BLaER1 (cell line): ENCODE measurements at regions not wholly inside any gene's neighbourhood (a gene's known extent, or its start where the extent isn't known, plus 50 kb on each side); places are given as distances from the start of the nearest gene placed in this dataset.
"Not testable (repeated sequence)": the region's sequence is repeated elsewhere in the genome, so short reads cannot be mapped to it uniquely, and the experiment has no call there.

Experiments
- H3K27ac ChIP-seq: shearing (Covaris generic); formaldehyde crosslinking; 2 replicates; pipeline ENCODE4 v1.8.1; 2022
- H3K27me3 ChIP-seq: shearing (Covaris generic); formaldehyde crosslinking; 2 replicates; pipeline ENCODE4 v1.8.1; 2022
- H3K36me3 ChIP-seq: shearing (Covaris generic); formaldehyde crosslinking; 2 replicates; pipeline ENCODE4 v1.8.1; 2022
- H3K4me1 ChIP-seq: shearing (Covaris generic); formaldehyde crosslinking; 2 replicates; pipeline ENCODE4 v1.8.1; 2022
- H3K4me2 ChIP-seq: shearing (Covaris generic); formaldehyde crosslinking; 2 replicates; pipeline ENCODE4 v1.8.1; 2022
- H3K4me3 ChIP-seq: shearing (Covaris generic); formaldehyde crosslinking; 2 replicates; pipeline ENCODE4 v1.8.1; 2022
- H3K9ac ChIP-seq: shearing (Covaris generic); formaldehyde crosslinking; 2 replicates; pipeline ENCODE4 v1.8.1; 2022
- H3K9me3 ChIP-seq: shearing (Covaris generic); formaldehyde crosslinking; 2 replicates; pipeline ENCODE4 v1.8.1; 2022
- H4K20me1 ChIP-seq: shearing (Covaris generic); formaldehyde crosslinking; 2 replicates; pipeline ENCODE4 v1.8.1; 2022
- Cebpa-rat ChIP-seq: shearing (Covaris generic); IDR thresholded peaks from 2 replicates; pipeline ENCODE4 v1.8.1; 2022

DNA sequence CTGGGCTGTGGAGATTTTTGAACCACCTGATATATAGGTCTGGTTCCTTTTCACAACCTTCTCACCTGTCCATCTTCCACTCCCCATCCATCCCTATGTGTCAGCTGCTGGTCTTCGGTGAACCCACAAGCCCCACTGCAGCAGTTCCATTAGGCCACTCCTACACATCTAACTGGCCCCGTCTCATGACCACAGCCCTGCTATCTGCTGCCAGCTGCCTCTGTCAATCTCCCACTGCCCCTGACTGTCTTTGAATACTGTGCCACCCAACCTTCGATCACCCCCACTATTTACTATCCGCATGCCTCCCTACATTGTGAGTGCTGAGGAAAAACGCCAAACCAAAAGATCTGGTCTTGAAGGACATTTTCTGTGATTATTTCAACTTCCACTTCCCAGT is 795.4 kb downstream of the IGSF11 start:
- Histone ChIP-seq H3K4me2 (no peak overlapping the region), H3K36me3 (no peaks in the 10 kb centered on the region), H3K9me3 (no peaks in the 10 kb centered on the region), H3K4me3 (no peak overlapping the region), H3K27ac (no peak overlapping the region), H4K20me1 (no peaks in the 10 kb centered on the region), H3K27me3 (no peaks in the 10 kb centered on the region), H3K4me1 (no peaks in the 10 kb centered on the region), H3K9ac (no peak overlapping the region)
- no peak for TF ChIP-seq Cebpa-rat

GRCh38 chr3:118244761-118245160 is 789.9 kb downstream of the IGSF11 start:
- H3K27ac ChIP-seq = no peak overlapping the region
- no peaks in the 10 kb centered on the region for H3K9me3 ChIP-seq
- no peaks in the 10 kb centered on the region for H3K27me3 ChIP-seq
- H4K20me1 ChIP-seq = no peaks in the 10 kb centered on the region
- no peaks in the 10 kb centered on the region for H3K4me1 ChIP-seq
- no peak overlapping the region for H3K4me2 ChIP-seq
- H3K36me3 ChIP-seq = no peaks in the 10 kb centered on the region
- H3K9ac ChIP-seq = no peak overlapping the region
- TF ChIP-seq Cebpa-rat = no peak
- H3K4me3 ChIP-seq = no peak overlapping the region

- Histone ChIP-seq H3K27me3 (no peaks in the 10 kb centered on the region), H3K9ac (no peak overlapping the region), H3K27ac (no peak overlapping the region), H4K20me1 (no peaks in the 10 kb centered on the region), H3K9me3 (no peaks in the 10 kb centered on the region), H3K4me2 (no peak overlapping the region), H3K4me3 (no peak overlapping the region), H3K4me1 (no peaks in the 10 kb centered on the region), H3K36me3 (no peaks in the 10 kb centered on the region)
- no peak for TF ChIP-seq Cebpa-rat
Measured at GRCh38 chr3:118245312-118245711, 789.3 kb downstream of the IGSF11 start.

DNA sequence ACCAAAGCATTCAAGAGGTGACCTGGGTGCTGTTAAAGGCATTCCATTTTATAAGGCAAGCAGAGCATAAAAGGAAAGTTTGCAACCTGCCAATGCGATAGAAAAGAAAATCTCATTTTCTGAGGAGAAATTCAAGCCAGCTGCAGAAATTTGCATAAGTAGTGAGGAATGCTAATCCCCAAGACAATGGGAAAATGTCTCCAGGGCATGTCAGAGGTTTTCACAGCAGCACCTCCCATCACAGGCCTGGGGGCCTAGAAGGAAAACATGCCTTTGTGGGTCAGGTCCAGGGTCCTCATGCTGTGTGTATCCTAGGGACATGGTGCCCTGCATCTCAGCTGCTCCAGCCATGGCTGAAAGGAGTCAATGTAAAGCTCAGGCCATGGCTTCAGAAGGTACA is 775.8 kb downstream of the IGSF11 start:
- not testable (repeated sequence) for H3K9ac ChIP-seq, H3K4me3 ChIP-seq, H3K4me2 ChIP-seq, H3K36me3 ChIP-seq, H4K20me1 ChIP-seq, H3K27me3 ChIP-seq, H3K9me3 ChIP-seq, H3K4me1 ChIP-seq, H3K27ac ChIP-seq

DNA sequence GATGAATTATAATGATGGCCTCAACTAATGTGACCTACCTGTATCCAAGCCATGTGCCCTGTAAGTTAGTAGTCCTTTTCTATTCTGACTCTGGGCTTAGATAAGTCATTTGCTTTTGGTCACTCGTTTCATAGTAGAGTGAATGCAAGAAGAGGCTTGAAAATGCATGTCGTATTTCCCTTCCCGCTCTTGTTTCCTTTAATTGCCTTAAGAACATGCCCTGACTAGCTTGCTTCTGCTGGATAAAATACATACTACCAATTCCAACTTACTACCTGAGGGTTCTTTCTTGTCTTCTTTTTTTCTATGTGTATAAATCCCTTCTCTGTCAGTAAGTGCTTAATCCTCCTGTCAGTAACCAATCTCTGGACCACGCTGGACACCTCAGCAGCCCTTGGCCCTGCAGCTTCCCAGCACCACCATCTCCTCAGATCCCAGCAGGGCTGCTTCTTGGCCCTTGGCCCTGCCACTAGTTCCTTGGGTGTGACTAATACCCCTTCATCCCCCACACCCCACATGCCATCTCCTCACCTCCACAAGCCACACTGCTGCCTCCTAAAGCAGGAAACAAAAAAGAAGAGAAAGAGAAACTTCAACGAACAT is 771.7 kb downstream of the IGSF11 start:
- Histone ChIP-seq H3K27ac (no peak overlapping the region), H4K20me1 (no peaks in the 10 kb centered on the region), H3K27me3 (no peaks in the 10 kb centered on the region), H3K9me3 (no peaks in the 10 kb centered on the region), H3K4me1 (no peaks in the 10 kb centered on the region), H3K4me3 (no peak overlapping the region), H3K4me2 (no peak overlapping the region), H3K9ac (no peak overlapping the region), H3K36me3 (no peaks in the 10 kb centered on the region)
- TF ChIP-seq Cebpa-rat = no peak

DNA sequence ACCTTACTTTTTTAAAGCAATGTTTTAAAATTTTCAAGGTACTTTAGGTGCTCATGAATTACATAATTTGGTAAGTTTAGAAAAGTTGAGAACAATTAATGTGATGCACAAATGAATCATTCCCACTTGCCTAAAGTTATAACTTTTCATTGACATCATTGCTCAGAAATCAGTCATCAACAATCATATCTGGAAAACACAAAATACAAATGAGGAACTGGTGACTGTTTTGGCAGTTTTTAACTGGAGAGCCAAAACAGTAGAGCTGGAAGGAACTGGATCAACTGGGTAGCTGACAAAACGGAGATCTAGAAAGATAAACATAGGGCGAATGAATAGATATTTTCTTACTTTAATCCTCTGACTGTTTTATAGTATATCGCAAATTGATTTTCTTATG is 767.1 kb downstream of the IGSF11 start:
- no peaks in the 10 kb centered on the region for H3K27me3 ChIP-seq
- H3K4me1 ChIP-seq = no peaks in the 10 kb centered on the region
- H3K4me2 ChIP-seq = no peak overlapping the region
- no peaks in the 10 kb centered on the region for H4K20me1 ChIP-seq
- no peak overlapping the region for H3K4me3 ChIP-seq
- peaks cover 6% of the 10 kb centered on the region; the same call in 1 of the 2 replicates for H3K9me3 ChIP-seq
- H3K9ac ChIP-seq = no peak overlapping the region
- no peaks in the 10 kb centered on the region for H3K36me3 ChIP-seq
- TF ChIP-seq Cebpa-rat = no peak
- no peak overlapping the region for H3K27ac ChIP-seq

- Histone ChIP-seq H3K9me3 (peaks cover 6% of the 10 kb centered on the region; the same call in 1 of the 2 replicates), H3K4me2 (no peak overlapping the region), H4K20me1 (no peaks in the 10 kb centered on the region), H3K4me1 (no peaks in the 10 kb centered on the region), H3K4me3 (no peak overlapping the region), H3K36me3 (no peaks in the 10 kb centered on the region), H3K27me3 (no peaks in the 10 kb centered on the region), H3K9ac (no peak overlapping the region), H3K27ac (no peak overlapping the region)
- TF ChIP-seq Cebpa-rat = no peak
Measured at GRCh38 chr3:118269537-118270125, 765.0 kb downstream of the IGSF11 start.

GRCh38 chr3:118272991-118273390 is 761.7 kb downstream of the IGSF11 start:
- H3K4me1 ChIP-seq = no peaks in the 10 kb centered on the region
- no peak overlapping the region for H3K9ac ChIP-seq
- no peak for TF ChIP-seq Cebpa-rat
- H4K20me1 ChIP-seq = no peaks in the 10 kb centered on the region
- no peaks in the 10 kb centered on the region for H3K36me3 ChIP-seq
- peaks cover 6% of the 10 kb centered on the region; the same call in 1 of the 2 replicates for H3K9me3 ChIP-seq
- no peaks in the 10 kb centered on the region for H3K27me3 ChIP-seq
- H3K4me3 ChIP-seq = no peak overlapping the region
- H3K27ac ChIP-seq = no peak overlapping the region
- no peak overlapping the region for H3K4me2 ChIP-seq

- no peak overlapping the region for H3K27ac ChIP-seq
- H3K4me2 ChIP-seq = no peak overlapping the region
- no peak overlapping the region for H3K9ac ChIP-seq
- H3K4me3 ChIP-seq = no peak overlapping the region
- no peak for TF ChIP-seq Cebpa-rat
- no peaks in the 10 kb centered on the region for H4K20me1 ChIP-seq
- H3K27me3 ChIP-seq = no peaks in the 10 kb centered on the region
- no peaks in the 10 kb centered on the region for H3K9me3 ChIP-seq
- no peaks in the 10 kb centered on the region for H3K36me3 ChIP-seq
- H3K4me1 ChIP-seq = no peaks in the 10 kb centered on the region
Measured at GRCh38 chr3:118277814-118278213, 756.8 kb downstream of the IGSF11 start.

DNA sequence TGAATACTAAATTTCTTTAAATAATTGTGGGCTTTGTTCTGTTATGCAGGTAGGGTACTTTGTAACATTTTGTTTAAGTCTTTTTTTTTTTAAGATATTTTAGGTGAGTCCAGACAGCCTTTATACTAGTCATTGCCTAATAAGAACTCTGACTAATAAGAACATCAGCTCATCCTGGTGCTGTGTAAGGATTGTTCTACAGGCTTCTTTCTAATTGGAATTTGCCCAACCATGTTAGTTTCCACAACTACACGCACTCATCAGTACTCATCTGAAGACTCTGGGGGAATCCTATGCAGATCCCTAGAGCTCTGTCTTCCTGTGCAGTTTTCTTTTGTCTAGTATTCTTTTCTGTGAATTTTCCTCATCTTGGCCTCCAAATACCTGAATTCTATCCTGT is 741.8 kb downstream of the IGSF11 start:
- H3K27ac ChIP-seq = no peak overlapping the region
- H3K9ac ChIP-seq = no peak overlapping the region
- H4K20me1 ChIP-seq = no peaks in the 10 kb centered on the region
- no peaks in the 10 kb centered on the region for H3K36me3 ChIP-seq
- no peak for TF ChIP-seq Cebpa-rat
- H3K9me3 ChIP-seq = no peaks in the 10 kb centered on the region
- H3K4me2 ChIP-seq = no peak overlapping the region
- H3K4me1 ChIP-seq = no peaks in the 10 kb centered on the region
- no peak overlapping the region for H3K4me3 ChIP-seq
- no peaks in the 10 kb centered on the region for H3K27me3 ChIP-seq

- H3K9me3 ChIP-seq = no peaks in the 10 kb centered on the region
- H4K20me1 ChIP-seq = no peaks in the 10 kb centered on the region
- H3K36me3 ChIP-seq = no peaks in the 10 kb centered on the region
- H3K9ac ChIP-seq = no peak overlapping the region
- H3K4me3 ChIP-seq = no peak overlapping the region
- H3K4me2 ChIP-seq = no peak overlapping the region
- no peak overlapping the region for H3K27ac ChIP-seq
- no peaks in the 10 kb centered on the region for H3K4me1 ChIP-seq
- no peak for TF ChIP-seq Cebpa-rat
- H3K27me3 ChIP-seq = no peaks in the 10 kb centered on the region
Measured at GRCh38 chr3:118298133-118298532, 736.5 kb downstream of the IGSF11 start.
